A549 (cell line): ENCODE measurements at regions not wholly inside any gene's neighbourhood (a gene's known extent, or its start where the extent isn't known, plus 50 kb on each side); places are given as distances from the start of the nearest gene placed in this dataset.
"Not testable (repeated sequence)": the region's sequence is repeated elsewhere in the genome, so short reads cannot be mapped to it uniquely, and the experiment has no call there.

Source experiments
- ATAC-seq, 2 experiments: fragments of 200-7000 bp in 1 of 2; fragments of >200 bp in 1 of 2; cut with Nextera tagmentation in 1 of 2; cut with Tn5 transposase in 1 of 2; 3 replicates each; pipeline versions ENCODE4 v1.8.0 to v1.9.1; 2018 to 2020; ENCODE audit warnings: mild to moderate bottlenecking in 1 of 2, moderate library complexity in 1 of 2
- CTCF ChIA-PET: fragments of 300-600 bp; sonication (Branson Sonifier 250); formaldehyde crosslinking; extraction: SDS; loops from one replicate; lab custom pipeline; 2021; ENCODE audit warnings: antibody characterized with exemption, inconsistent platforms; lab: Yijun Ruan, JAX
- POLR2A ChIA-PET: fragments of 350-600 bp; formaldehyde crosslinking; extraction: SDS; loops from one replicate; lab custom pipeline; 2021; ENCODE audit warnings: antibody characterized with exemption, inconsistent platforms; lab: Yijun Ruan, JAX
- DNase-seq, 2 experiments: peaks; one replicate each; pipeline versions ENCODE4 v3.0.0 to v3.0.0-alpha.2; 2011 to 2016; ENCODE audit warnings: low read depth in 1 of 2, low spot score in 1 of 2
- FAIRE-seq: peaks from 2 replicates; lab custom pipeline; 2011; peaks lifted over from hg19 to GRCh38; lab: Jason Lieb, UNC
- H3K27ac ChIP-seq, 2 experiments: fragments of >200 bp; sonication (Bioruptor Twin); formaldehyde crosslinking; 3 replicates each; pipeline ENCODE4 v1.5.1; 2016 to 2017
- H3K4me1 ChIP-seq: fragments of >200 bp; sonication (Bioruptor Twin); formaldehyde crosslinking; 3 replicates; pipeline ENCODE4 v1.6.1; 2016
- H3K4me2 ChIP-seq: fragments of >200 bp; sonication (Bioruptor Twin); formaldehyde crosslinking; 3 replicates; pipeline ENCODE4 v1.6.1; 2016
- H3K4me3 ChIP-seq: fragments of >200 bp; sonication (Bioruptor Twin); formaldehyde crosslinking; 3 replicates; pipeline ENCODE4 v1.5.1; 2016
- H3K9me3 ChIP-seq: fragments of >200 bp; sonication (Bioruptor Twin); formaldehyde crosslinking; 3 replicates; pipeline ENCODE4 v1.6.1; 2016
- CBX8 ChIP-seq: fragments of 200-600 bp; sonication (generic); IDR thresholded peaks from 2 replicates; pipeline ENCODE4 v1.6.1; 2016
- ESRRA ChIP-seq: fragments of 150-350 bp; IDR thresholded peaks from 2 replicates; pipeline ENCODE4 v1.6.1; 2014; ENCODE audit warnings: mild to moderate bottlenecking, low read length, borderline replicate concordance
- FOXS1 ChIP-seq: fragments of 250-450 bp; sonication (Bioruptor Pico); IDR thresholded peaks from 2 replicates; pipeline ENCODE4 v1.5.0; 2020; ENCODE audit warnings: mild to moderate bottlenecking, moderate library complexity
- HEYL ChIP-seq: fragments of 250-450 bp; sonication (Bioruptor Pico); IDR thresholded peaks from 2 replicates; pipeline ENCODE4 v1.8.0; 2021; ENCODE audit warnings: mild to moderate bottlenecking, moderate library complexity
- JUN ChIP-seq, 2 experiments: fragments of >200 bp; sonication (Bioruptor Twin); formaldehyde crosslinking; IDR thresholded peaks; 2 replicates in 1 of 2; 3 replicates in 1 of 2; pipeline ENCODE4 v1.6.1; 2016 to 2017
- NR3C1 ChIP-seq: fragments of >200 bp; sonication (Bioruptor Twin); formaldehyde crosslinking; IDR thresholded peaks from 3 replicates; pipeline ENCODE4 v1.6.1; 2017
- PHF8 ChIP-seq: fragments of 200-600 bp; sonication (generic); IDR thresholded peaks from 2 replicates; pipeline ENCODE4 v1.6.1; 2016; ENCODE audit warnings: low read depth, mild to moderate bottlenecking, antibody characterized with exemption, moderate library complexity, borderline replicate concordance
- RAD21 ChIP-seq, 2 experiments: fragments of >200 bp in 1 of 2; sonication (Bioruptor Twin) in 1 of 2; formaldehyde crosslinking in 1 of 2; IDR thresholded peaks in 1 of 2; conservative IDR thresholded peaks in 1 of 2; 2 replicates in 1 of 2; 3 replicates in 1 of 2; pipeline ENCODE4 v1.6.1; 2012 to 2018; ENCODE audit warnings: inconsistent platforms in 1 of 2
- RCOR1 ChIP-seq: fragments of 150-350 bp; IDR thresholded peaks from 2 replicates; pipeline ENCODE4 v1.6.1; 2014; ENCODE audit warnings: antibody characterized with exemption, low read length, low read depth
- RFX5 ChIP-seq: fragments of 450-650 bp; IDR thresholded peaks from 2 replicates; pipeline ENCODE4 v1.7.1; 2014; ENCODE audit warnings: antibody characterized with exemption, mild to moderate bottlenecking, moderate library complexity
- SMC3 ChIP-seq: fragments of >200 bp; sonication (Bioruptor Twin); formaldehyde crosslinking; IDR thresholded peaks from 3 replicates; pipeline ENCODE4 v1.6.1; 2018; ENCODE audit warnings: inconsistent platforms
- ZSCAN20 ChIP-seq: fragments of 250-450 bp; sonication (Bioruptor Pico); IDR thresholded peaks from 2 replicates; pipeline ENCODE4 v1.8.0; 2022; ENCODE audit warnings: mild to moderate bottlenecking, moderate library complexity
- WGBS: methylation state at CpG from one replicate; pipeline ENCODE4 v1.1.6; 2017; ENCODE audit errors: missing lambda C conversion rate; 5-methylcytosine and 5-hydroxymethylcytosine counted together
- TF ChIP-seq, protein P1 (sequence below): IDR thresholded peaks from 2 replicates; pipeline ENCODE4 v1.6.1; 2012
- TF ChIP-seq, protein P2 (sequence below): fragments of 250-450 bp; sonication (Bioruptor Pico); IDR thresholded peaks from 2 replicates; pipeline ENCODE4 v1.5.0; 2020; ENCODE audit warnings: low read depth, mild to moderate bottlenecking, moderate library complexity
- TF ChIP-seq, protein P3 (sequence below): IDR thresholded peaks from 2 replicates; pipeline ENCODE4 v1.6.1; 2012
- TF ChIP-seq, protein P4 (sequence below): fragments of 200-600 bp; sonication (generic); IDR thresholded peaks from 2 replicates; pipeline ENCODE4 v1.6.1; 2016; ENCODE audit warnings: antibody characterized with exemption, mild to moderate bottlenecking, moderate library complexity
- TF ChIP-seq, protein P5 (sequence below): IDR thresholded peaks from 2 replicates; pipeline ENCODE4 v1.6.1; 2012; ENCODE audit warnings: low read depth, borderline replicate concordance
- TF ChIP-seq, protein P6 (sequence below): fragments of >200 bp; sonication (Bioruptor Twin); formaldehyde crosslinking; IDR thresholded peaks from 3 replicates; pipeline ENCODE4 v1.5.1; 2016

- H3K9me3 ChIP-seq, POLR2A ChIA-PET, H3K4me3 ChIP-seq, H3K4me1 ChIP-seq, ATAC-seq, DNase-seq, H3K27ac ChIP-seq, FAIRE-seq, H3K4me2 ChIP-seq: not testable (repeated sequence)
- CTCF ChIA-PET, result interaction anchor here (0.8 to 2.4 kb wide), 4 partner anchors 14 to 1080 kb away, joined by 3 to 7 read pairs (median 3); partner anchors contain the start of gene BASP1
- 88% methylated on average over 3 of the region's 3 CpGs for WGBS
Measured at GRCh38 chr5:18295696-18296095, 661.4 kb downstream of the TAF11L14 start.

GRCh38 chr5:18299166-18299565 lies 664.9 kb downstream of the TAF11L14 start:
- POLR2A ChIA-PET, result no interaction called here
- DNase-seq (no peak), FAIRE-seq (no peak), ATAC-seq (no peak)
- Histone ChIP-seq H3K4me1 (no peaks in the 10 kb centered on the region), H3K4me3 (no peak overlapping the region), H3K27ac (no peak overlapping the region), H3K9me3 (no peaks in the 10 kb centered on the region), H3K4me2 (no peak overlapping the region)
- TF ChIP-seq JUN (IDR thresholded peaks at IDR 0.05) (no peak), HEYL (CRISPR knock-in tag) (no peak), CBX8 (no peak), ESRRA (no peak), ZSCAN20 (CRISPR knock-in tag) (no peak), FOXS1 (no peak), RFX5 (no peak), NR3C1 (no peak)
- TF ChIP-seq, protein P1, sequence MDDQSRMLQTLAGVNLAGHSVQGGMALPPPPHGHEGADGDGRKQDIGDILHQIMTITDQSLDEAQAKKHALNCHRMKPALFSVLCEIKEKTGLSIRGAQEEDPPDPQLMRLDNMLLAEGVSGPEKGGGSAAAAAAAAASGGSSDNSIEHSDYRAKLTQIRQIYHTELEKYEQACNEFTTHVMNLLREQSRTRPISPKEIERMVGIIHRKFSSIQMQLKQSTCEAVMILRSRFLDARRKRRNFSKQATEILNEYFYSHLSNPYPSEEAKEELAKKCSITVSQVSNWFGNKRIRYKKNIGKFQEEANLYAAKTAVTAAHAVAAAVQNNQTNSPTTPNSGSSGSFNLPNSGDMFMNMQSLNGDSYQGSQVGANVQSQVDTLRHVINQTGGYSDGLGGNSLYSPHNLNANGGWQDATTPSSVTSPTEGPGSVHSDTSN, result no peak
- TF ChIP-seq, protein P2, sequence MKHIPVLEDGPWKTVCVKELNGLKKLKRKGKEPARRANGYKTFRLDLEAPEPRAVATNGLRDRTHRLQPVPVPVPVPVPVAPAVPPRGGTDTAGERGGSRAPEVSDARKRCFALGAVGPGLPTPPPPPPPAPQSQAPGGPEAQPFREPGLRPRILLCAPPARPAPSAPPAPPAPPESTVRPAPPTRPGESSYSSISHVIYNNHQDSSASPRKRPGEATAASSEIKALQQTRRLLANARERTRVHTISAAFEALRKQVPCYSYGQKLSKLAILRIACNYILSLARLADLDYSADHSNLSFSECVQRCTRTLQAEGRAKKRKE (CRISPR knock-in tag), result no peak
- TF ChIP-seq, protein P3, sequence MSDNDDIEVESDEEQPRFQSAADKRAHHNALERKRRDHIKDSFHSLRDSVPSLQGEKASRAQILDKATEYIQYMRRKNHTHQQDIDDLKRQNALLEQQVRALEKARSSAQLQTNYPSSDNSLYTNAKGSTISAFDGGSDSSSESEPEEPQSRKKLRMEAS, result no peak
- TF ChIP-seq, protein P4, sequence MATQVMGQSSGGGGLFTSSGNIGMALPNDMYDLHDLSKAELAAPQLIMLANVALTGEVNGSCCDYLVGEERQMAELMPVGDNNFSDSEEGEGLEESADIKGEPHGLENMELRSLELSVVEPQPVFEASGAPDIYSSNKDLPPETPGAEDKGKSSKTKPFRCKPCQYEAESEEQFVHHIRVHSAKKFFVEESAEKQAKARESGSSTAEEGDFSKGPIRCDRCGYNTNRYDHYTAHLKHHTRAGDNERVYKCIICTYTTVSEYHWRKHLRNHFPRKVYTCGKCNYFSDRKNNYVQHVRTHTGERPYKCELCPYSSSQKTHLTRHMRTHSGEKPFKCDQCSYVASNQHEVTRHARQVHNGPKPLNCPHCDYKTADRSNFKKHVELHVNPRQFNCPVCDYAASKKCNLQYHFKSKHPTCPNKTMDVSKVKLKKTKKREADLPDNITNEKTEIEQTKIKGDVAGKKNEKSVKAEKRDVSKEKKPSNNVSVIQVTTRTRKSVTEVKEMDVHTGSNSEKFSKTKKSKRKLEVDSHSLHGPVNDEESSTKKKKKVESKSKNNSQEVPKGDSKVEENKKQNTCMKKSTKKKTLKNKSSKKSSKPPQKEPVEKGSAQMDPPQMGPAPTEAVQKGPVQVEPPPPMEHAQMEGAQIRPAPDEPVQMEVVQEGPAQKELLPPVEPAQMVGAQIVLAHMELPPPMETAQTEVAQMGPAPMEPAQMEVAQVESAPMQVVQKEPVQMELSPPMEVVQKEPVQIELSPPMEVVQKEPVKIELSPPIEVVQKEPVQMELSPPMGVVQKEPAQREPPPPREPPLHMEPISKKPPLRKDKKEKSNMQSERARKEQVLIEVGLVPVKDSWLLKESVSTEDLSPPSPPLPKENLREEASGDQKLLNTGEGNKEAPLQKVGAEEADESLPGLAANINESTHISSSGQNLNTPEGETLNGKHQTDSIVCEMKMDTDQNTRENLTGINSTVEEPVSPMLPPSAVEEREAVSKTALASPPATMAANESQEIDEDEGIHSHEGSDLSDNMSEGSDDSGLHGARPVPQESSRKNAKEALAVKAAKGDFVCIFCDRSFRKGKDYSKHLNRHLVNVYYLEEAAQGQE, result no peak
- TF ChIP-seq, protein P5, sequence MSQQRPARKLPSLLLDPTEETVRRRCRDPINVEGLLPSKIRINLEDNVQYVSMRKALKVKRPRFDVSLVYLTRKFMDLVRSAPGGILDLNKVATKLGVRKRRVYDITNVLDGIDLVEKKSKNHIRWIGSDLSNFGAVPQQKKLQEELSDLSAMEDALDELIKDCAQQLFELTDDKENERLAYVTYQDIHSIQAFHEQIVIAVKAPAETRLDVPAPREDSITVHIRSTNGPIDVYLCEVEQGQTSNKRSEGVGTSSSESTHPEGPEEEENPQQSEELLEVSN, result no peak
- CTCF ChIA-PET, result no interaction called here

GRCh38 chr5:18305288-18305924 lies 671.1 kb downstream of the TAF11L14 start:
- peak overlapping the region in 1 of 2 experiments; percentile 30; a peak in 1 of 6 replicates for H3K27ac ChIP-seq
- peak; percentile 49 to 71 for DNase-seq

More at GRCh38 chr5:18305288-18305924, 671.1 kb downstream of the TAF11L14 start:
- ChIA-PET POLR2A (no interaction called here), CTCF (interaction anchor here (0.6 to 8.4 kb wide), 17 partner anchors 10 to 1821 kb away, joined by 3 to 125 read pairs (median 3); partner anchors contain the start of gene BASP1)
- FAIRE-seq (peak; percentile 96), ATAC-seq (peak; percentile 80 to 87)
- 39% methylated on average over 8 of the region's 8 CpGs for WGBS
- Histone ChIP-seq H3K4me2 (peak overlapping the region; percentile 59), H3K4me1 (no peaks in the 10 kb centered on the region), H3K9me3 (no peaks in the 10 kb centered on the region), H3K4me3 (0 out of 3 replicates have a peak overlapping the region, but pooled peaks have one; percentile 7)
- TF ChIP-seq RAD21 (conservative IDR thresholded peaks at IDR 0.05 in 1 of 2, IDR thresholded peaks at IDR 0.05 in 1 of 2), result peak; percentile 93 to 98
- no peak for TF ChIP-seq RCOR1
- peak; percentile 90 for TF ChIP-seq SMC3
- TF ChIP-seq, protein P6, sequence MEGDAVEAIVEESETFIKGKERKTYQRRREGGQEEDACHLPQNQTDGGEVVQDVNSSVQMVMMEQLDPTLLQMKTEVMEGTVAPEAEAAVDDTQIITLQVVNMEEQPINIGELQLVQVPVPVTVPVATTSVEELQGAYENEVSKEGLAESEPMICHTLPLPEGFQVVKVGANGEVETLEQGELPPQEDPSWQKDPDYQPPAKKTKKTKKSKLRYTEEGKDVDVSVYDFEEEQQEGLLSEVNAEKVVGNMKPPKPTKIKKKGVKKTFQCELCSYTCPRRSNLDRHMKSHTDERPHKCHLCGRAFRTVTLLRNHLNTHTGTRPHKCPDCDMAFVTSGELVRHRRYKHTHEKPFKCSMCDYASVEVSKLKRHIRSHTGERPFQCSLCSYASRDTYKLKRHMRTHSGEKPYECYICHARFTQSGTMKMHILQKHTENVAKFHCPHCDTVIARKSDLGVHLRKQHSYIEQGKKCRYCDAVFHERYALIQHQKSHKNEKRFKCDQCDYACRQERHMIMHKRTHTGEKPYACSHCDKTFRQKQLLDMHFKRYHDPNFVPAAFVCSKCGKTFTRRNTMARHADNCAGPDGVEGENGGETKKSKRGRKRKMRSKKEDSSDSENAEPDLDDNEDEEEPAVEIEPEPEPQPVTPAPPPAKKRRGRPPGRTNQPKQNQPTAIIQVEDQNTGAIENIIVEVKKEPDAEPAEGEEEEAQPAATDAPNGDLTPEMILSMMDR, result peak; percentile 81
- no peak for TF ChIP-seq PHF8
